Activated CD8-positive, alpha-beta memory T cell treated with anti-CD3 and anti-CD28 coated beads for 1 hour (primary cell): ENCODE measurements at regions not wholly inside any gene's neighbourhood (a gene's known extent, or its start where the extent isn't known, plus 50 kb on each side); places are given as distances from the start of the nearest gene placed in this dataset.
"Not testable (repeated sequence)": the region's sequence is repeated elsewhere in the genome, so short reads cannot be mapped to it uniquely, and the experiment has no call there.

Experiments used
- DNase-seq, 2 donors: peaks; one replicate each; pipeline ENCODE4 v3.0.0-alpha.2; 2020; ENCODE audit warnings: low read depth in 1 of 2; ENCODE audit errors: extremely low read depth in 1 of 2

DNA sequence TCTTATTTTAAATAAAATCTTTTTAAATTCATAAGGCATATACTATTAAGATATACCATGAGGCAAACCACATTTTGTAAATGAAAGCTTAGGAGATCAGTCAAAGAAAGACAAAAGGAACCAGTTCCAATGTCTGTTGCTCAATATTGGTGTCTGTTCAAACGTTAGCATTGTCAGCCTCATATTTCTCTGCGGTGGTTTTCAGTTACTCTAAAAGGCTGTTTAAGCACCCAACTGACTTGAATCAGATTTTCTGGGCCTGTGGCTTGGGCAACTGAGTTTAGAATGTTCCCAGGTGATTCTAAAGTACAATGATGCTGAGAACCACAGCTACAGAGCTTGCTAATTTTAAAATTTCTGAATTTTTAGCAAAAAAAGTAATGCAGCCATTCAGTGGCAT is 166.3 kb upstream of the KIF2A start:
- DNase-seq, result no peak

DNA sequence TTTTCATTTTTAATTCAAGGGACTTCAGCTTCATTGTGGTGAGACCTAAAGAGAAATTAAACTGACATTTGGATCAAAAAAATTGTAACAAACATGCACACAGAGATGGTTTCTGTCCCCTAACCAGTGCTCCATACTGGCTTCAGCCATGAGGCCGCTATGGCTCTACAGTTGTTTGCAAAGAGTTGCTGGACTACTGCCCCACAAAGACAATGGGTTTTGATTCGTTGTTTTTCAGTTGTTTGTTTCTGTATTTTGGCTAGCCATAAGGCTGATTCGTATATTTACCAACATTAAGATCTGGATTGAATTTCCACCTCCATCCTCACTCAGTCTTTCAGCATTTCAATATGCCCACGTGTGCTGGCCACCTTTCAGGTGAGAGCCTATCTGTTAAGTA is 163.7 kb upstream of the KIF2A start:
- no peak for DNase-seq

DNA sequence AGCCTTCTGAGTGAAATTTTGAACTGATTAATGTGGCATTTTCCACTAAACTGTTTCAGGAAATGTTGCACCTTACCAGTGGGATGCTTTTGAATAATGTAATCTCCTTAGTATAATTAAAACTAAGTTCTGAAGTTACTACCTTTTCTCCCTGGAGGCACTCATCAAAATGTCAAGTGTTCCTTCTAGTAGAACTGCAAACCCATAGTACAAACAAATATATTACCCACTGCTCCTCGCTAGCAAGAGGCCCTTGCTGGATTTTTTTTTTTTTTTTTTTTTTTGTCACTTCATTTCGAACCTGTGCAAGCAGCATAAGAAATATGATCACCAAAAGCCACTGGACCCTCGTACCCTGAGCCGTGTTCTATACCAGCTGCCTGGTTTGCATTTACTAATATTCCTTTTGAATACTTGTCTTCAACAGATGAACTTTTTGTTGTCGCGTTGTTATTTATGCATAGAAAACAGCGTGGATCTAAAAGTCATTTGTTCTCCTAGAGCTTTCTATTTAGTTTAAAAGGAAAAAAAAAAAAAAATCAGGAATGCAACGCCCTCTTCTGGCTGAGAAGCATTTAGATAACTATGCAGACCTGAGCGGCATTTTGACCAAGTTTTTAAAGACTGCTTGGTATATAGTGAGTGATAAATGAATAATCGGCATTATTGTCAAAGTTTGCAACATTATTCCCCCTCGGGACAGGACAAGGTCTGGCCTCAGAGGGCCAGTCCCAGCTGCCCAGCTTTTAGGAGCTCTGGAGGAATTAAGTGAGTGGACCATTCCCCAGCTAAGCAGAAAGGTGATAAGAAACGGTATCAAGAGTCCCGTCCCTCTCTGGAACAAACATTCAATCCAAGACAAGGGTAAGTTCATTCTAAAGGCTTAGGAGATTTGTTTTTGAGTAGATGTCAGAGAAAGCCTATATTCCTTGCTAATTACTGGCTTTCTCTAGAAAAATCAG is 162.5 kb upstream of the KIF2A start:
- DNase-seq, result no peak

DNA sequence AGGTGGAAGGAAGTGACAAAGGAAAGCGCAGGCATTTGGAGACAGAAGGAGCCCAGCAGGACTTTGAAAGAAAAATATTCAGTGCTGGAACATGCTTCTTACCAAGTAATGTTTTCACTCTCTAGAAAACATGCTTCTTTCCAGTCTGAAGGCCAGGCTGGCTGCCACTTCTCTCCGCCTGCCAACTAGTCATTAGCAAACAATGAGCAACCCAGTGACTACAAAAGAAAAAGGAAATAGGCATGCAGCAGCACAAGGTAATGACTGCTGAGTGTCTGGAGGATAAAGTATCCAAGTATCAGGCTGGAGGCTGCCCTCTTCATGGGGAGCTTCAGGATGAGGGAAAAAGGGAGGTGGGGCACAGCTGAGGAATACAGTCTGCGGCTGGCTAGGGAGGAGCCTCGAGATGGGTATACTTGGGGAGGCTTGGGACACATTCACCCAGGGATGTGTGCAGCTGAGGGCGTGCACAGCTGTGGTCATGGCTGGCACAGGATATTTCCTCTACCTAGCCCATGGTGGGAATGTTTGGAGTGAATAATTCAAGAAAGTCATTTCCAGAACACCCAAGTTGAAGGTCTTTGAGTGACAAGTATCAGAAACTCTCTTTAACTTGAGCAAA is 161.5 kb upstream of the KIF2A start:
- DNase-seq, result no peak

DNA sequence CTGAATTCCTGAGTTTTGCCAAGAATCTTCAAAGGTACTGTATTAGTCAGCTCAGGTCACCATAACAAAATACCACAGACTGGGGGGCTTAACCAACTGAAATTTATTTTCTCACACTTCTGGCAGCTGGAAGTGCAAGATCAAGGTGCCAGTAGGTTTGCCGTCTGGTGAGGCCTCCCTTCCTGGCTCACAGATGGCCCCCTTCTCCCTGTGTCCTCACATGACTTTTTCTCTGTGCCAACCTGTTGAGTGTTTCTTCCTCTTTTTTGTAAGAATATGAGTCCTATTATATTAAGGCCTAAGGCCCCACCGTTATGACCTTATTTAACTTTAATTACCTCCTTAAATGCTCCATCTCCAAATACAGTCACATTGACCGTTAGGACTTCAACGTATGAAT is 156.1 kb upstream of the KIF2A start:
- DNase-seq, result no peak

DNA sequence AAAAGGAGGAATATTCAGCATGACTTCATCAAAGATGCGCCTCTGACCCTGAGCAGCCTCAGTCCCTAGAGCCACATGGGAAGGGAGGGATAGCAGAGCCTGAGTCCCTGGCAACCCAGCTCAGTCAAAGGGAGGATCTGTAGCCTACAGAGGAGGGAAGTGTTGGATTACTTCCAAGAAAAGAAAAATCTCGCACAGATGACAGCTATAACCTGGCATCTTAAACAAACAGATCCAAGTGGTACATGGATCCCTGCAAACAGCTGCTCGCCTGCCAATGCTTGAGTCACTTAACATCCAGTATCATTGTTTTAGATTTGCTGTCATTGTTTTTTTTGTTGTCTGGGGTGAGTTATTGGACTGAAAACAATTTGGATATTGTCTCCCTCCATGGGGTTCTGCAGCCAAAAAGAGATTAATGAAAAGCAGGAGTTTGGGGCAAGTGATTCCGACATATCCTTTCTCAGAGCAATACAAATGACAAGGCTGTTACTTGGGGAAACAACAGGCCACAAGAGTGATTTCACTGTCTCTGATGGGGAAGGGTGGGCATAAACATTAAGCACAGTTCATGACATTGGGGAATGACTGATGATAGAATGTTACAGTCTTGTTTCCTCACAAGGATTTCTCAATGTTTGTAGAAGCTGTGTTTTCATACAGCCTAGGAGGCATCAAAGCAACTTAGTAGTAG is 153.5 kb upstream of the KIF2A start:
- DNase-seq, result no peak

DNA sequence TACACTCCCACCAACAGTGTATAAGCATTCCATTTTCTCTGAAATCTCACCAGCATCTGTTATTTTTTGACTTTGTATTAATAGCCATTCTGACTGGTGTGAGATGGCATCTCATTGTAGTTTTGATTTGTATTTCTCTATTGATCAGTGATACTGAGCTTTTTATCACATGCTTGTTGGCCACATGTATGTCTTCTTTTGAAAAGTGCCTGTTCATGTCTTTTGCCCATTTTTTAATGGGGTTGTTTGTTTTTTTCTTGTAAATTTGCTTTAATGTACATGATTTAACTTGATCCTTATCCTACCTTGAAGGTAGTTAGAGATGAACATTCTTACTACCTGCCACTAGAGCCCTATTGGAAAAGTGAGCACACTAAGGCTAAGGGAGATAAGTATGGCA is 151.2 kb upstream of the KIF2A start:
- DNase-seq, result no peak

DNA sequence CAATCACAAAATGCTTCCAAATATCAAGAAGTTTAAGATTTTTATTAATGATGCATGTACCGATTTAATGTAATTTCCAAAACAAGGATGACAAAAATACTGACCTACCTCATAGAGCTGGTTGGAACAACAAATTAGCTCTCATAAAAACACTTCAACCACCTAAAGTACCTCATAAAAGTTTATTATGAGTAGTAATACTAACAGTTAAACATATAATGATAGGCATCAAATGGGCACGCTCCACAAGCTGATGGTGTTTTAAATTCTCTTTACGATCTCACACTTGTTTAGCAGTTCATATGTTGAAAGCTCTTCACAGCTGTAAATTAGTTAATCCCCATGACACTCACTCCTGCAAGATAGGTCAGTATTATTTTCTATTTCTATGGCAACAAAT is 150.0 kb upstream of the KIF2A start:
- no peak for DNase-seq

DNA sequence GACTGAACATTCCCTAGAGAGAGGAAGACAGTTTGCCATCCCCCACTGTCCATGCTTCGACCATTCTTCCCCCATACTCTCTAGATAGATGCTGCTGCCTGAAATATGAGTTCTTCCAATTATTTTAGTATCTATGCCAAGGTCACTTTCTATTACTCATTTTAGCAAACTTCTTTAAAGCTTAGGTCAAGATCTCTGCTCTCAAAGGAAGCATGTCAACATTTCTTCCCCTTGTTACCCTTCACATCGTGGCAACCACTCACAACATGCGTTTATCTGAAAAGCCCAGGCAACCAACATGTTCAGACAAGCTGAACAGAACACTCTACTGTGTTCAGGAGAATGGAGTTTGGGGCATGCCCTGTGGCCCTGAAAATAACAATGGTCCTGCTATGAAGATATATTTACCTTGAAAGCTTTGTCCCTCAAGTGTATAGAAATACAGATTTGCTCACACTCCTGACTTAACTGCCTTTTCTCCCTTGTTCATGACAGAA is 138.4 kb upstream of the KIF2A start:
- no peak for DNase-seq

DNA sequence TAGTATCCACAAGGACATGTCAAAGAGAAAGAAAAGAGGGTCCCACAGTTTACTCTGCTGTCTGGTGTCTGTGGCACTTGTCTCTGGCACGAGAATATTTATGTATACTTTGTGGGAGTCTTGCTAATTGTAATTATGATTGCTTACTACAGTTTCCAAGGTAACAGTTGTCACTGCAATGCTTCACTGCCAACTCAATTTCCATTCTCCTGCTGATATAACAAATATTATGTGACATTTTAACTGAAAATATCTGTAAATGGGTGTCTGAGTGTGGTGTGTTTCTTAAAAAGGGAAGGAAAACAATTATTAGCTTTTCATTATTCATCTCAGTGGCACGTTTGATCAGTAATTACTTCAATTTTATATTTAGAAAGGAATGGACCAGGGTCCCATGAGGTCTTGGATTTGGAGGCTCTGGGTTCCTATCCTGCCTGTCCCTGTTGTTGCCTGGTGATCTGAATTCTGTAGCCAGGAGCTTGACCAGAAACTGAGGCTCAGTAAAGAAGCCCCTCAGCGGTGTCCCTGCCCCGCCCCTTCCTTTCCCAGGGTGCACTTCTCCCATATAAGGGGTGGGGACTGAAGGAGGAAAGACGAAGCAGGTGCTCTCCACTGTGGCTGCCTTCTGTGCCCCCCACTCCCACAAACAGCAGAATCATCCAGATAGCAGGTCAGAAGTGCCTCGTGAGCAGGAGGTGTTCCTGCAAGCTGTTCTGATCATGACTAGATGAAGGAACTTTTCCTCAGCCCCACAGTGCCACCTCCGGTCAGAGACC is 137.3 kb upstream of the KIF2A start:
- DNase-seq, result no peak

DNA sequence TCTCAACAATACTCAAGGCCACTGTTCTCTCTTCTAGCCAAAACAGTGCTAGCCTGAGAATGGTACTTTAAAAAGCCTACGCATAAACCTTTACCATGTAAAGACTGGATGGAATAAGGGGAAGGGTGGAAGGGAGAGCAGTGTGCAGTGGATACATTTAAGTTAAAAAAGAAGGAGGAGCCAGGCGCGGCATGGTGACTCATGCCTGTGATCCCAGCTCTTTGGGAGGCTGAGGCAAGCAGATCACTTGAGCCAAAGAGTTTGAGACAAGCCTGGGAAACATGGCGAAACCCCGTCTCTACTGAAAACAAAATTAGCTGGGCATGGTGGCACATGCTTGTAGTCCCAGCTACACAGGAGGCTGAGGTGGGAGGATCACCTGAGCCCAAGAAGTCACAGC is 127.7 kb upstream of the KIF2A start:
- DNase-seq, result no peak

DNA sequence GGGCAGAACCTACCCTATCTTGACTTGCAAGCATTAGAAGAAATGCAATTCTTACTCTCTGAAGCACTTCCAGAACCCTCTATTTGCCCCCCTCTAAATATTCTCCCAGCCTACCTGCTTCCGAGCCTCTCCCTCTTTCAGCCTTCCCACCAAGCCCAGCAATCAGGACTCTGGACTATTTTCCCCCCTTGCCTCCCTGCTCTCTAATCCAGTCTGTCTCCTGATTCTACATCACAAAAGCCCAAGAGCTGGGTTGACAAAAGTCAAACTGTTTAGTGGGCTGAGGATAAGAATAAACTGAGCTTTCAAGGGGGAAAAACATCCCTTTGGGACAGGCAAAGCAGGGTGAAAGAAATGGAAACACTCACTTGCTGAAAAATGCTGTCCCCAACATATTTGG is 123.2 kb upstream of the KIF2A start:
- DNase-seq, result no peak

DNA sequence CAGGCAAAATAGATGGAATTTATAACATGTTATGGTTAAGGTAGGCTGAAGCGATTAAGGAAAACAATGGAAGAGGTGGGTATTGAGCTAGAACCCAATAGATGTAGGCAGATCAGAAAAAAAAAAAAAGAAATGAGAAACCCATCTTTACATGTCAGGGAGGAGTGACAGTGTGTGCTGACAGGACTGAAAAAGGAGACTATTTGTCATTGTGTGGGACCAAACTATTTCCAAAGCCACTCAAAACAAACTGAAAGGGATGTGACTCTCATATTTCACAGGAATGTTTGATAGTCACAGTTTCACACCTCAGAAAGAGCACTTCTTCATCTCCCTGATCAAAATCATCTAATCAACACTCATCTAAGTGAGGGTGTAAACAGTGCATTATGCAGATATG is 122.3 kb upstream of the KIF2A start:
- no peak for DNase-seq

DNA sequence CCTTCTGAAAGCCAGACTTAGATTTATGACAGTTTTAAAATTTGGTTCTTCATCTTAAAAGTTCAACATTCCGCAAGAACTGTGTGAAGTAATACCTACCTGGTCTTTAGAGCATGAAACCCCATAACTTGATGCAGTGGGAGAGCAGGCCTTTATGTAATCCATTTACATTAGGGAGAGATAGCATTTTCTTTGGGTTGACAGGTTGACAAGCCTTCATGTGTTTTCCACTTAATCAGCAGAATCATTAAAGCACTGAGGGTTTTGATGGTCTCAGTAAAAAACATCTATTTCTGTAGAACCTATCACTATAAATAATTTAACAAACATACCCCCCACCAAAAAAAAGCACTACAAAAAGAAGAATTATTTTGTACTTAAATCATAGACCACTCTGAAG is 121.6 kb upstream of the KIF2A start:
- DNase-seq, result no peak

DNA sequence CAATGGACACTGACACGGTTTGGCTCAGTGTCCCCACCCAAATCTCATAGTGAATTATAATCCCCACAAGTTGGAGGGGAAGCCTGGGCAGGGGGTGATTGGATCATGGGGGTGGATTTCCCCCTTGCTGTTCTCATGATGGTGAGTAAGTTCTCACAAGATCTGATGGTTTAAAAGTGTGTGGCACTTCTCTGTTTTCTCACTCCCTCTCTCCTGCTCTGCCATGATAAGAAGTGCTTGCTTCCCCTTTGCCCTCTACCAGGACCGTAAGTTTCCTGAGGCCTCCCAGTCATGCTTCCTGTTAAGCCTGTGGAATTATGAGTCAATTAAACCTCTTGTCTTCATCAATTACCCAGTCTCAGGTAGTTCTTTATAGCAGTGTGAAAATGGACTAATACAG is 115.8 kb upstream of the KIF2A start:
- no peak for DNase-seq

DNA sequence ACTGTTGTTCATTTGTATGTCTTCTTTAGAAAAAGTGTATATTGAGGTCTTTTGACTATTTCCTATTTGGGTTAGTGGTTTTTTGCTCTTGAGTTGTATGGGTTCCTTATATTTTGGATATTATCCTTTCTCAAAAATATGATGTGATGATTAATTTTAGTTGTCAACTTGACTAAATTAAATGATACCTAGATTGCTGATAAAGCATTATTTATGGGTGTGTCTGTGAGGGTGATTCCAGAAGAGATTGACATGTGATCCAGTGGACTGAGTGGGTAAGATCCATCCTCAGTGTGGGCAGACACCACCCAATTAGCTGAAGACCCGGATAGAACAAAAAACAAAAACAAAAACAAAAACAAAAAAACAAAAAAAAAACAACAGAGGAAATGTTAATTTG is 115.1 kb upstream of the KIF2A start:
- DNase-seq, result no peak

DNA sequence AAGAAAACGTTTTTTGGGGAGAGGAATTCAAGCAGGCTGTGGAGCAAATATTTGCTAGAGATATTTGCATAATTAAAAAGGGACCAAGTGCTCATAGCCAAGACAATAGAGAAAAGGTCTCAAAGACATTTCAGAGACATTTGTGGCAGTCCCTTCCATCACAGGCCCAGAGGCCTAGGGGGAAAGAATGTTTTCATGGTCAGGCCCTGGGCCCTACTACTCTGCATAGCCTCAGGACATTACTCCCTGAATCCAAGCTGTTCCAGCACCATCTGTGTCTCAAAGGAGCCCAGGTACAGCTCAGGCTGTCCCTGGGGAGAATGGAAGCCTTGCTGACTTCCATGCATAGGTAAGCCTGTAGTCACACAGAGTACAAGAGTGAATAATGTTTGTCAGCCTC is 113.0 kb upstream of the KIF2A start:
- no peak for DNase-seq

DNA sequence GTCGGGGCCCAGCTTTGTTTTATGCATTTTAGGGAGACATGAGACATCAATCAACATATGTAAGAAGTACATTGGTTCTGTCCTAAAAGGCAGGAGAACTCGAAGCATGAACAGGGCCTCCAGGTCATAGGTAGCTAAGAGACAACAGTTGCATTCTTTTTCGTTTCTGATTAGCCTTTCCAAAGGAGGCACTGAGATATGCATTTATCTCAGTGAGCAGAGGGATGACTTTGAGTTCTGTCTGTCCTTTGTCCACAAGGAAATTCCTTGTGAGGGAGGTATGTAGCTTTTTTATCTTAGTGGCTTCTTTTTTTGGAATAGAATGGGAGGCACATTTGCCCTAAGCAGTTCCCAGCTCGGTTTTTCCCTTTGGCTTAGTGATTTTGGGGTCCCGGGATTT is 109.5 kb upstream of the KIF2A start:
- not testable (repeated sequence) for DNase-seq

DNA sequence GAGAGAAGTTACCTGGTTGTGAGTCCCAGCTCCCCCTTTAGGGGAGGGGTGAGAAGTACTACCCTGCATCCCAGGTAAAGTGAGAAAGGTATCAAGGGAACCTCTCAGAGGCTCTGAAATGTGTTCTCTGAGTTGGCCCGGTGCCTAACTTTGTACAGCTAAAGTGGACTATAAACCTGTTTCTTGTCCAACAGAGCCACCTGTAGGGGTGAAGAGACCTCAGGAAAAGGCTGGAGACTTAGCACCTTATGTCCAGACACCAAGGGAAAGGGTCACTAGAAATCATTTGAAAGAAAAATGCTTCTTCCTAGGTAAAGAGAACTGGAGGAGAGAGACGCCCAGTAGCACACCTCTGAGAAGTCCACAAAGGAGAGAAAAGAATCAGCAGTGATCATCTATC is 108.3 kb upstream of the KIF2A start:
- DNase-seq, result no peak

DNA sequence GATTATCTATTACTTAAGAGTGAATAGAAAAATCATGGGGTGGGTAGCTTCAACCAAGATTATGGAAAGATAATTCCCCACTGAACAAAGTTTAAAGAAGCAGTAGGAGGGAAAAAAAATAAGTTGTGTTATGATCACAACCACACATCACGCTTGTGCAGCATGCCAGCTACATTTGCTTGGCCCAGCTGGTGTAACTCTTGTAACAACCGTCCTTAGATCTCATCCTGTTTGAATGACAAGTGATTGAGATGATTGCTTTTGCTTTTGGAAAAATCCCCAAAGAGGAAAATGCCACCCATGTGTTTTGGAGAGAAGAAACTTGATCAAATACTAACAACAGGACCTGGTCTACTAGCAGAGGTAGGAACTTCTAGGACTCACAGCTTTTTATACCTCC is 107.6 kb upstream of the KIF2A start:
- no peak for DNase-seq
